ENCODE measurements at regions not wholly inside any gene's neighbourhood (a gene's known extent, or its start where the extent isn't known, plus 50 kb on each side); places are given as distances from the start of the nearest gene placed in this dataset.

- DNase-seq, result no peak
These were observed 54.5 kb upstream of the PLXNA2 start for GRCh38 chr1:208298593-208299269.

DNA sequence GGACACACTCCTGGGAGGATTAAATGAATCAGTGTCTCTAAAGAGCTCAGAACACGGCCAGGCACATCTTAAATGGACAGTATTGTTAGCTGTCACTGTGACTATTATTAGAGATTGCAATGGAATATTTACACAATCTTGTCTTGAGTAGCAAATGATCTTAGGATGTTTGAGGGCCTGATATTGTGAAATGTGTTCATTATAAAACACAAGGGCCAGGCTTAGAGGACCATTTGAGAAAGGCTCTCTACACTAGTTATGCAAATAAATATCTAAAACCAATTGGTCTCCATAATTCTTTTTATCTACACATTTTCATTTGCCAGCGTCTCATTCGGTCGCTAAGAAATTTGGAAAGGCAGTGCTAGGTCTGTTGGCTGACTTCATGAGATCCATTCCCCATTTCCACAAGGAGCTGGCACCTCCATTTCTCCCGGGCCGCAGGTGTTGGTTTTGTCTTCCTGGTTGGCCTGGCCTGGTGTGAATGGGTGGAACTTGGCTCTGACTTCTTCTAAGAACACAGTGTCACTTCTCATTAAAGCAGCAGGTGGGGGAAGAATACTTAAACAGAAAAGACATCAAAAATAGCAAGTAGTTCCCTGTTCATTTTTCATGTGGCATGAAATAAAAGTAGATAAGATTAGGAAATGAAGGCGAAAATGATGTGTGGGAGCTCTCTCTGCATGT is 56.0 kb upstream of the PLXNA2 start:
- no peak for DNase-seq

DNA sequence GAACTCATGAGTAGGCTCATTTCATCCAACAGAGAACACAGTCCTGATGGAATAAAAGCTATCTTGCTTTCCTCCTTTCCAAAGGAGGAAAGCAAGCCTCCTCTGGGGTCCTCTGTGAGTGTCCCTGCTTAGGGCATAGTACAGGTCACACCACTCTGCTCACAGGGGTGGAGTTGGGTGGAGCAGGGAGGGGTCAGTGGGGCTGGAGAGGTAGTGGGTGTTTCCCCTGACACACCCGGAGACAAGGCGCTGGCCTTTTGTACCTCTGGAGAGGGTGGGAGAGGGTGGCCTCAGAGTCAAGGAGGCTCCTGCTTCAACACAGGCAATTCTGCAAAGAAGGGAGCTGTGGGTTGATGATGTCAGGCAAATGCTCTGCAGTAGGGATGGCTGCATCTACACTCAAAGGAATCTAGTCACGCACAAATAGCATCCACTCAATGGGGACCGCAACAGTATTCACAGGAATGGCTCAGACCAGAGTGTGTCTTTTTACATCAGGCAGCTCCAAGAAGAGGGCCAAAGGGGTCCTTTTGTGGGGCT is 58.6 kb upstream of the PLXNA2 start:
- no peak for DNase-seq

GRCh38 chr1:208303743-208304712 is 59.8 kb upstream of the PLXNA2 start:
- DNase-seq, result no peak

DNA sequence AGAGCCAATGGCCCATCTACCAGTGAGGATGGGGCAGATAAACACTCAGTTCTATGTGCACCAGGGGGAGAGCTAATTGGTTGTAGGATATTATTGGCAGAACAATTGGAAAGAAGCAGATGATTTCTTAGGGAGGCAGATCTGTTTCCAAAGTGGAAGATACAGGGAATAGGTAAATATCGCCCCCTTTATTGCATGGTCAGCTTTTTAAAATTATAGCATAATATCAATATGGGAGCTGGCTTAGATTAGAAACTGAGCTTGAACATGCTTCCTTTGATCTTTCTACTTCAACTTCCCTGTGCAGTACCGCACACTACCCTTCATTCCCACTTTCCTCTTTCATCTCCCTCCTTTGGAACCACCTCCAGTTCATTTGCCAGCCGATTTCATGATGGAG is 64.0 kb upstream of the PLXNA2 start:
- no peak for DNase-seq

GRCh38 chr1:208309771-208310170 is 65.6 kb upstream of the PLXNA2 start:
- DNase-seq, result no peak

DNA sequence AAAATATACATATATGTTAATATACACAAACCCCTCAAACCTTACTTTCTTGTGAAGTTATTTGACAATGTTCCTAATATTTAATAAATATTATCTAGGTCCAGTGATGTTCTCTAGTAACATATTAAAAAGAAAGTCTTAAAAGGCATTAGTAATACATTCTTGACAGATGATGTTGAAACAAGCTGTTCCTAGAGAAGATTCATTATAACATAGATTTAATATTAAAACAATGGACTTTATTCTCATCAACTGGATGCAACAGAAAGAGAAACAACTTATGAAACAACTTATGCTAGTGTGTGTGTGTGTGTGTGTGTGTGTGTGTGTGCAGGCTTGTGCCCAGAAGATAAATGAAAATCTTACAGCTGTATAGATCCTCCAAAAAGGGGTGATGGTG is 68.5 kb upstream of the PLXNA2 start:
- no peak for DNase-seq

GRCh38 chr1:208314431-208314830 is 70.2 kb upstream of the PLXNA2 start:
- no peak for DNase-seq

GRCh38 chr1:208318150-208318734 is 74.1 kb upstream of the PLXNA2 start:
- DNase-seq, result no peak

- DNase-seq, result no peak
These were observed 79.8 kb upstream of the PLXNA2 start for GRCh38 chr1:208324005-208324404.

GRCh38 chr1:208326033-208326432 is 81.8 kb upstream of the PLXNA2 start:
- DNase-seq, result no peak

GRCh38 chr1:208329300-208329699 is 85.1 kb upstream of the PLXNA2 start:
- DNase-seq, result no peak

DNA sequence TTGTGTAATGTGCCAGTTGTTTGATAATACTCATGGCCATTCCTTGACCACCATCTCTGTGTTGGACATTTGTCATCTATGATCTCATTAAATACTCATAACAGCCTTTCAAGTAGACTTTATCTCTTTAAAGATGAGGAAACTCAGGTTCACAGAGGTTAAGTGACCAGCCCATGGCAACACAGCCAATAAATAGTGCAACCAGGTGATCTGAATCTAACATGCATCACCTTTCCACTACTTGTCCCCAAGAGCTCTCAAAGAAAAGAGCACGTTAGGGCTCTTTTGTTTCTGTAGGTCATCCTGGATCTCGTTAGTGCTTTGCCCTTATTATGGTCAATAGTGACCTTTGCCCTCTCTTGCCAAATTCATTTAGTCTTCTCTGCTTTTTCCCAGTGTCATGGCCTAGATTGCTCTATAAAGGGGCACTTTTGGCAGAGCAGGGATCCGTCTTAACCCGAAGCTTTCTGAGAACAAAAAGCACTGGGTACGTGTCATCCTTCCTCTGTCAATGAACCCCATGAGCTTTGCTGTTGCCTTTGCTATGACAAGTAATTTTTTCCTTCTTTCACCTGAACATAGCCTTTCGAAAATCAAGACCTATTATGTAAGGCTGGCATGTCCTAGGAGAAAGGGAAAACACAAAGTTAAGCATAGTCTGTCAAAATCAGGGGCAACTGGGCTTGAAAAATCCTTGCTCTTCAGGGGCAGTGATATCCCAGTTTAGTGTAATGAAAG is 88.0 kb upstream of the PLXNA2 start:
- DNase-seq, result no peak

DNA sequence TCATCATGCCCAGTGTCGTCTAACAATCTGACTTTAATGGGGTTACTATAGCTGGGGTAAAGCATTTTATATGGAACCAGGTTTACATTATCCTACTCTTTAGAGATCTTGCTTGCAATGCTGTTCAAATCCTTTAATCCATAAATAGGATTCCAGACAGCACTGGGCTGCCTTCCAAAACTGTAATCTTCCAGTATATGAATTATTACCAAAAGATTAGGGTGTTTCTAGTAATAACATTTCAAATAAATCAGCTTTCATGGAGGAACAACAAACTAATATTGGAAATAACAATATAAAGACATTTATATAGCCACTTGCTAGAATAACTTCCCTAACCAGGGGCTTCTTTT is 88.6 kb upstream of the PLXNA2 start:
- DNase-seq, result no peak

DNA sequence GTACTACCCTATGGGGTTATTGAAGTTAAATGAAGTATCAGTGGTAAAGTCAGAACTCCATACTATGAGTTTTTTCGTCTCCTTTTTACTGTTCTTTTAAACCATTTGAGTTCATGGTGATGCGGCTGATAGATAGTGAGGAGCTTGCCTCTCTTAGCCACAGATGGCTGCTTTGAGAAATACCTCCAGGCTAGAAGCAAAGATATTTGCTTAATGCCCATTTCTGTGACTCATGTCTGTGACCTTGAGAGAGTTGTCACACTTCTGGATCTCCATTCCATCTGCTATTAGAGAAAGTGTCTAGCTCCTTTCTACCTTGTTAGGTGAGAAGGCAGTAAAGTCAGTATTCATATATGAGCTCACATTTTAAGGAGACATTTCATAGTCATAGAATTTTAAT is 89.5 kb upstream of the PLXNA2 start:
- no peak for DNase-seq

DNA sequence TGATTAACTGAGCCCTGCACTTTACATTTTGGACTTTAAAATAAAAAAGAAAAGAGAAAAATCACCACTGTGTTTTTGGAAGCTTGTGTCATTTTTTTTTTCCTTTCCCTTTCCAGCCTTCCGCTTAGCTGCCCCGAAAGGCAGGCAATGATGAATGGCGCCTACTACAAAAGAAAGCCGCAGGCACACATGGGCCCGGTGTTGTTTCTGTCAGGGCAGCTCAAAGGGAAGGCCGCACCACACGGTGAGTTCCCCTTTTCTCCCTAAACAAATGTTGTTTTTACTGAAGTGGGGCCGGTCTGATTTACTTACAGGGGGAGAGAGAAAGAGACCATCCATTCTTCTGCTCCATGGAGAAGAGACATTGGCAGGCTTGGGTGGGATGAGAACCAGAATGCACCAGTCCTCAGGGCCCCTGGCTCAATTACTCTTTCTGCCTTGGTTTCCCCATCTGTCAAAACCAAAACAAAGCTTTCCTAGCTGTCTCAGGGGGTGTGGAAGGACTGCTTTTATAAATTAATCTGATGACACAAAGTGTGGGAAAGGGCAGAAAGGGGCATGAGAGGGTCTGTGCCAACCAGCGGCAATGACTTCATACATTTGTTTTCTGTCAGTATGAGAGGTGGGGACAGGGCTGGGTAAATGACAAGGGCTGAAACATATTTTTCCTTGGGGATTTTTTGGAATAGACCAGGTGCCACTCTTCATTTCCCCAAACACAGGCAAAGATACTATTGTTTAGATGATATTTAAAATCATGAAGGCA is 91.4 kb upstream of the PLXNA2 start:
- no peak for DNase-seq

GRCh38 chr1:208336137-208336518 is 91.9 kb upstream of the PLXNA2 start:
- no peak for DNase-seq

GRCh38 chr1:208339911-208340310 is 95.7 kb upstream of the PLXNA2 start:
- DNase-seq, result no peak

DNA sequence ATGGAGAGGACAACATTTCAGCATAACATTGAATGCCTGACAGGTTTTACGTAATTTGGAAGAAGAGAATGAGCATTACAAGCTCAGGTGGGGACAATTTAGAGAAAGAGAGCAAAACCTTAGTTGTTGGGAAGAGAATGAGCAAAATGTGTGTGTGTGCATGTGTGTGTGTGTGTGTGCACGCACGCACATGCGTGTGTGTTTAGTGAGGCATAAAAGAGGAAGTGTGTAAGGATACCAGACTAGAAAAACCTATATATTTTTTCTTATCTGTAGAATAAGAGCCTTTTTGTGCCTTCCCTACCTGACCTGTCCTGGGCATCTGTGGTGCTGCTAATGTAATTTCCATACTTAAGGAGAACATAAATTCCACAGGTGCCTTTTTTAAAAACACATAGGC is 99.0 kb upstream of the PLXNA2 start:
- no peak for DNase-seq

DNA sequence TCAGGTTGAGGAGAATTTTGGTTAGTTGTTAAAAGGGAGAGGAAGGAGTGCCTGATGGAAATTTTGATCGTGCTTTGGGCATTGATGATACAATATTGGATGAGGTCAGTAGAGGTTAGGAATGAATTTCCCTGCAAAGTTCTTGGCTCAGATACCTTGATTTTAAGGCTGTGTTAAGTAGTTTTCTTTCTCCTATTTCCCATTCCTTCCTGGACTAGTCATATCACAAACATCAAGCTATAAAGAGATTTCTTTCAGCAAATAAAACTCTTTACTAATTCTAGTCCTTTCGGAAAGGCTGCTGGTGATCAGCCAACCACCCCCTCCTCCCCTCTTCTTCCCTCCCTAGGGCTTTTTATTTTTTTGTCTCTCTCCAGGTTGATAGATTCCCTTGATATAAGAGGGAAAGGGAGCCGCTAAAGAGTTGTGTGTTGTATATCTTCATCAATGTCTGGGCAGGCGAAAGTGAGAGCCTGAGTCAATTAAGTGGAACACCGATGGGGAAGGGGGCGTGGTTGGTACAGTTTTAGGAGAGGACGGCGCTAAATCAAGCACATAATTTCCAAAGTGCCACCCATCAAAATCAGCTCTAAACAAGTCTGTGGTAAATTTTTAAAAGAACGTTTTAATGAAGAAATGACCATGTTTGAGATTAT is 100.1 kb upstream of the PLXNA2 start:
- no peak for DNase-seq

DNA sequence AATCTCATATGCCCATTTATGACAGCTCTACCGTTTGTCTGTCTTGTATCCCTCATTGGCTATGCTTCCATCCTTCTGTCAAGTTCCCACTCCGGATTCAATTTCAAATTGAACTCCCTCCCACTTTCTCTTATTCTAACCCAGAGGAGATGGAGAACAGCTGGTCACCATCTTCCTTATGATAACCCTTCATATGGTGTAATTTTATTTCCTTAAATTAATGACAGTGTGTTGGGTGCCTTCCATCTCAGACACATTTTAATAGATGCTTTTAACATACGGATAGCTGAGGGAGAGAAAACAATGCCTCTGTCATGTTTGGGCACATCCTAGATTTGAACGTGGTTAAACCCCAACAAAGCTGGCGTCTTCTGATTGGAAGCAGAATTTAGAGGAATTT is 103.0 kb upstream of the PLXNA2 start:
- DNase-seq, result no peak

All from activated gamma-delta T cell treated with Interleukin-2 at 50 U/mL for 16 hours (primary cell).